Skeletal muscle satellite cell (primary cell): ENCODE measurements at regions not wholly inside any gene's neighbourhood (a gene's known extent, or its start where the extent isn't known, plus 50 kb on each side); places are given as distances from the start of the nearest gene placed in this dataset.
"Not testable (repeated sequence)": the region's sequence is repeated elsewhere in the genome, so short reads cannot be mapped to it uniquely, and the experiment has no call there.

Experiments used
- H3K27me3 ChIP-seq: 2 replicates; pipeline ENCODE4 v1.7.0; 2013; ENCODE audit warnings: low read length; ENCODE audit not compliant: control insufficient read depth, insufficient read depth
- H3K36me3 ChIP-seq: 2 replicates; pipeline ENCODE4 v1.7.0; 2013; ENCODE audit warnings: mild to moderate bottlenecking, control low read depth, low read length; ENCODE audit not compliant: insufficient read depth
- H3K4me1 ChIP-seq: 2 replicates; pipeline ENCODE4 v1.7.0; 2013; ENCODE audit warnings: low read length; ENCODE audit not compliant: control insufficient read depth, insufficient read depth
- H3K4me2 ChIP-seq: 2 replicates; pipeline ENCODE4 v1.7.0; 2013; ENCODE audit warnings: mild to moderate bottlenecking, low read length
- H3K4me3 ChIP-seq: 2 replicates; pipeline ENCODE4 v1.7.0; 2013; ENCODE audit warnings: low read length
- H3K9ac ChIP-seq: 2 replicates; pipeline ENCODE4 v1.7.0; 2013; ENCODE audit warnings: mild to moderate bottlenecking, low read depth, low read length, moderate library complexity
- H3K9me3 ChIP-seq: replicated peaks from 2 replicates; pipeline ENCODE4 v1.7.0; 2013; ENCODE audit warnings: mild to moderate bottlenecking, control low read depth, low read length
- small RNA-seq: library from RNA; depleted of rRNA; stranded (forward); fragments of <200 nt; gene quantifications from one replicate; pipeline ENCODE3, GENCODE V24; 2012

DNA sequence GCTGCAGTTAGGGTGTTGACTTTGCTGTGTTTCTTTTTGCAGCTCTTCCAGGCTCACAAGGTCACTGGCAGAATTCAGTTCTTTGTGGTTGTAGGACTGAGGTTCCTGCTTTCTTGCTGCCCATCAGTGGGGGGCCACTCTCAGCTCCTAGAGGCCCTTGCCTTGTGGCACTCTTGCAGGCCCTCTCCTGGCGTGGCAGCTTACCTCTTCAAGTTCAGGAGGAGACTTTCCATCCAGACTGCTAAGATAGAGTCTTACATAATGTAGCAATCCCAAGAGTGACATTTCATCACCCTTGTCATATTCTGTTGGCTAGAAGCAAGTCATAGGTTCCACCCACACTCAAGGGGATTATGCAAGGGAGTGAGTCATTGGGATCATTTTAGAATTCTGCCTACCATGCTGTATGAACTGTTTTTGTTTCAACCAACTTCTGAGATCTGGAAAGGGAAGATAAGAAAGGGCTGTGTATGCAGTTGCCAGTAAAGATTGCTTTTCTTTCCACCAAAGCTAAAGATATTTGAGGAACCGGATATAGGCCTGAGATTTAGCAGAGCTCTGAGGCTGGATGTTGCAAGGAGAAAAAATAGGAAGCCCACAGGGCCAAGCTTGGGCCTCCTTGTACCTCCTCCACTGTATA lies 91.7 kb downstream of the FAM72B start:
- H3K36me3 ChIP-seq, H3K4me3 ChIP-seq, H3K27me3 ChIP-seq, H3K9ac ChIP-seq, H3K4me1 ChIP-seq, H3K9me3 ChIP-seq, H3K4me2 ChIP-seq: not testable (repeated sequence)

DNA sequence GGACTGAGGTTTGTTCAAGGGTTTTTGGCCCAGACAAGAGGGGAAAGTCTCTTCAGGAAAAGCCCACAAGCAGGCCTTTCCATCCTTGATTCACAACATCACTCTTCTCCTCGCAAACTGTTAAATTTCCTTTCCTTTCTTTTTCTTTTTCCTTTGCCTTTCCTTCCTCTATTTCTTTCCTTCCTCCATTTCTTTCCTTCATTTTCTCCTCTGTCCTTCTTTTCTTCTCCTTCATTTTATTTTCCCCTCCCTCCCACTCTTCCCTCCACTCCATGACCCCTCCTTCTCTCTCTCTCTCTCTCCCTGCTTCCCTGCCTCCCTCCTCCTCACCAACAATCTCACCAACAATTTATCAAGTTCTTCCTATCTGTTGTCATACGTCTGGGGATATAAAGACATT lies 89.1 kb downstream of the FAM72B start:
- H3K36me3 ChIP-seq, H3K27me3 ChIP-seq, H3K9ac ChIP-seq, H3K4me1 ChIP-seq, H3K9me3 ChIP-seq, H3K4me2 ChIP-seq, H3K4me3 ChIP-seq: not testable (repeated sequence)

DNA sequence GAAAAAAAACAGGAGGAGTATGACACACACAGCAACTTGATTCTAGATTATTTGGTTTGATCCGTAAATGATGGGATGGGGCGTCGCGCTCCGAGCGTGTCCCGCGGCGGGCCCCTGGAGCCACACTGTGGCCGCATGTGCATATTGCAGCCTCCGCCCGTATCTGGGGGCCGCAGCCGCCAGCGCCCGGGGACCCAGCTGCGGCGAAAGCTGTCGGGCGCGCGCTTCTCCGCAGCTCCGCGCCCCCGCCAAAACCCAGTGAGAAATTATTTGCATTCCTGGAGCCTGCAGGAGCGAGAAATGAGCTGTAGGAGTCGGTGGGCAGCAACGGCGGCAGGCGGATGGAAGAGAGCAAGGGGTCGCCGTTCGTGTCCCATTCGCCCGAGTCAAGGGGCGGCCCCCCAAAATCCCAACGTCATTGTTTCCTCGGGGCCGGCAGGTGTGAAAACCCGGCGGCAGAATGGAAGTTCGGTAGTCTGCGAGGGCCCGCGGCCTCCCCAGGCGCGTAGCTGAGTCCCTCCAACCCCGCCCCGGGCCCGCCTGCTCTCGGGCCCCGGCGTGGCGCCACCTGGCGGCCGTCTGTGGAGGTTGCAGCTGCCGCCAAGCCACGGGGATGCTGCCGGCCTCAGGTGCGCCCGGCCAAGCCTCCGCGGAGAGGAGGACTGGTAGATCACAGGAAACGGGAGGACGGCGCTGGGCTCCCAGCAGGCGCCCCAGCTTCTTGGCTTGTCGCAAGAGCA lies 86.8 kb downstream of the FAM72B start:
- not testable (repeated sequence) for H3K4me3 ChIP-seq, H3K9ac ChIP-seq, H3K4me1 ChIP-seq, H3K36me3 ChIP-seq, H3K9me3 ChIP-seq, H3K27me3 ChIP-seq
- H3K4me2 ChIP-seq: peak overlapping the region; percentile 29

GRCh38 chr1:121097867-121098215 lies 86.3 kb downstream of the FAM72B start:
- H3K4me1 ChIP-seq, H3K27me3 ChIP-seq, H3K9ac ChIP-seq: not testable (repeated sequence)

DNA sequence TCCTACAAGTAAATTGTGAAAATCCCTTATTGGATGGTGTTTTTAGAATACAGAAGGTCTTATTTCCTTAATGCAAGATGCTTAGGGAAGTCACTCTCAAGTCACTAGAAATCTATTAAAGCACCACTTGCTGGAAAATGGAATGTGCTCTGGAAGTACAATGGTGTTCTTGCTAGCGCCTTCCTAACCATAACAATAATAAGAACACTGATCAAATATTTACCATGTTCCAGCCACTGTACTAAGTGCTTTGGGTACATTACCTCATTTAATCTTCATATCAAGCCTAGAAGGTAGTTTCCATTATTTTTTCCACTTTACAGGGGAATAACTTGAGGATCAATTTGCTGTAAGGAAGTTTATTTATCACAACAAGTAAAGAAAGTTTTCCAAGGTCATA lies 75.1 kb downstream of the FAM72B start:
- H3K4me3 ChIP-seq, H3K36me3 ChIP-seq, H3K9me3 ChIP-seq, H3K27me3 ChIP-seq, H3K4me2 ChIP-seq, H3K4me1 ChIP-seq, H3K9ac ChIP-seq: not testable (repeated sequence)

More at GRCh38 chr1:121097867-121098215, 86.3 kb downstream of the FAM72B start:
- H3K4me2 ChIP-seq, H3K36me3 ChIP-seq, H3K9me3 ChIP-seq, H3K4me3 ChIP-seq: not testable (repeated sequence)

- H3K27me3 ChIP-seq, H3K4me1 ChIP-seq, H3K9ac ChIP-seq, H3K9me3 ChIP-seq, H3K36me3 ChIP-seq: not testable (repeated sequence)
- Histone ChIP-seq H3K4me3 (peak overlapping the region; percentile 61), H3K4me2 (peak overlapping the region; percentile 71)
These were observed 67.4 kb downstream of the FAM72B start for GRCh38 chr1:121116522-121117297.

GRCh38 chr1:121117298-121117611 lies 66.9 kb downstream of the FAM72B start:
- H3K36me3 ChIP-seq: not testable (repeated sequence)

GRCh38 chr1:121117622-121118479 lies 66.3 kb downstream of the FAM72B start:
- H3K27me3 ChIP-seq, H3K9me3 ChIP-seq, H3K4me1 ChIP-seq, H3K36me3 ChIP-seq: not testable (repeated sequence)
- Histone ChIP-seq H3K4me2 (peak overlapping the region; percentile 81), H3K4me3 (peak overlapping the region; percentile 69), H3K9ac (peak overlapping the region; percentile 72)

More at GRCh38 chr1:121117298-121117611, 66.9 kb downstream of the FAM72B start:
- H3K4me2 ChIP-seq: peak overlapping the region; percentile 71
- not testable (repeated sequence) for H3K9me3 ChIP-seq, H3K9ac ChIP-seq, H3K4me1 ChIP-seq, H3K27me3 ChIP-seq
- H3K4me3 ChIP-seq: peak overlapping the region; percentile 61

Small RNAs in the stretch of these regions (small RNA-seq; reads per million reads assigned to genes)
- gene RF00003 (50.1 reads per million, percentile 96 among the genes with 10 or more reads in this experiment), gene RNVU1-4 (53.5 reads per million, percentile 96 among the genes with 10 or more reads in this experiment)
